Smooth muscle cell (in vitro differentiated cells): ENCODE measurements at regions not wholly inside any gene's neighbourhood (a gene's known extent, or its start where the extent isn't known, plus 50 kb on each side); places are given as distances from the start of the nearest gene placed in this dataset.

ENCODE experiments used
- DNase-seq: peaks from one replicate; lab custom pipeline; 2025; ENCODE audit not compliant: unreplicated experiment; lab: John Stamatoyannopoulos, UW
- H2AFZ ChIP-seq: fragments of 200-600 bp; sonication (generic); 2 replicates; pipeline ENCODE4 v1.6.0; 2016; ENCODE audit warnings: antibody characterized with exemption, low read depth, mild to moderate bottlenecking
- H3F3A ChIP-seq: fragments of 200-600 bp; sonication (generic); 2 replicates; pipeline ENCODE4 v1.6.0; 2017; ENCODE audit warnings: antibody characterized with exemption, low read depth
- H3K27ac ChIP-seq: fragments of 200-600 bp; sonication (generic); 2 replicates; pipeline ENCODE4 v1.5.1; 2016; ENCODE audit warnings: low read depth, mild to moderate bottlenecking
- H3K27me3 ChIP-seq: fragments of 200-600 bp; sonication (generic); 2 replicates; pipeline ENCODE4 v1.6.1; 2016; ENCODE audit warnings: low read depth, mild to moderate bottlenecking
- H3K36me3 ChIP-seq: fragments of 200-600 bp; sonication (generic); 2 replicates; pipeline ENCODE4 v1.5.1; 2016; ENCODE audit warnings: low read depth
- H3K4me1 ChIP-seq: fragments of 200-600 bp; sonication (generic); 2 replicates; pipeline ENCODE4 v1.5.1; 2016; ENCODE audit warnings: low read depth
- H3K4me2 ChIP-seq: fragments of 200-600 bp; sonication (generic); 2 replicates; pipeline ENCODE4 v1.6.0; 2016; ENCODE audit warnings: mild to moderate bottlenecking
- H3K4me3 ChIP-seq: fragments of 200-600 bp; sonication (generic); 2 replicates; pipeline ENCODE4 v1.5.1; 2016; ENCODE audit warnings: mild to moderate bottlenecking
- H3K79me2 ChIP-seq: fragments of 200-600 bp; sonication (generic); 2 replicates; pipeline ENCODE4 v1.6.0; 2016; ENCODE audit warnings: low read depth, mild to moderate bottlenecking
- H3K9ac ChIP-seq: fragments of 200-600 bp; sonication (generic); 2 replicates; pipeline ENCODE4 v1.6.0; 2016; ENCODE audit warnings: low read depth
- H3K9me3 ChIP-seq: fragments of 200-600 bp; sonication (generic); replicated peaks from 2 replicates; pipeline ENCODE4 v1.5.1; 2016; ENCODE audit warnings: low read depth
- H4K20me1 ChIP-seq: fragments of 200-600 bp; sonication (generic); 2 replicates; pipeline ENCODE4 v1.6.0; 2016; ENCODE audit warnings: low read depth
- CTCF ChIP-seq: fragments of 200-600 bp; sonication (generic); IDR thresholded peaks from 2 replicates; pipeline ENCODE4 v1.5.1; 2017; ENCODE audit warnings: borderline replicate concordance, mild to moderate bottlenecking, antibody characterized with exemption; ENCODE audit not compliant: insufficient read depth, poor library complexity, severe bottlenecking
- WGBS: methylation state at CpG from one replicate; pipeline ENCODE4 v1.1.7; 2016; ENCODE audit warnings: low lambda C conversion rate; 5-methylcytosine and 5-hydroxymethylcytosine counted together

- no peak for DNase-seq
- H3K4me1 ChIP-seq = peaks cover 40% of the 10 kb centered on the region
Observed at GRCh38 chr5:96247097-96247701, 185.8 kb downstream of the PCSK1 start.

GRCh38 chr5:96245140-96246091 is 187.6 kb downstream of the PCSK1 start:
- H3K9ac ChIP-seq = no peak overlapping the region
- peak overlapping the region; percentile 49 for H3K27ac ChIP-seq
- no peak for TF ChIP-seq CTCF
- 78% methylated on average over 4 of the region's 4 CpGs for WGBS
- H3K36me3 ChIP-seq = no peaks in the 10 kb centered on the region
- H3K9me3 ChIP-seq = no peaks in the 10 kb centered on the region
- H3K4me1 ChIP-seq = peaks cover 40% of the 10 kb centered on the region
- no peak for DNase-seq
- no peak overlapping the region for H3K4me3 ChIP-seq
- H3K4me2 ChIP-seq = peak overlapping the region; percentile 63
- H3F3A ChIP-seq = peaks cover 9% of the 10 kb centered on the region
- no peaks in the 10 kb centered on the region for H3K27me3 ChIP-seq
- H2AFZ ChIP-seq = no peak overlapping the region
- no peaks in the 10 kb centered on the region for H4K20me1 ChIP-seq
- no peaks in the 10 kb centered on the region for H3K79me2 ChIP-seq

More at GRCh38 chr5:96247097-96247701, 185.8 kb downstream of the PCSK1 start:
- Histone ChIP-seq H3K27me3 (no peaks in the 10 kb centered on the region), H3K9me3 (no peaks in the 10 kb centered on the region), H3K9ac (no peak overlapping the region), H2AFZ (peak overlapping the region; percentile 9), H3K4me2 (peak overlapping the region; percentile 26), H3F3A (peaks cover 9% of the 10 kb centered on the region), H3K4me3 (no peak overlapping the region), H3K79me2 (no peaks in the 10 kb centered on the region), H3K36me3 (no peaks in the 10 kb centered on the region), H3K27ac (peak overlapping the region; percentile 69), H4K20me1 (no peaks in the 10 kb centered on the region)
- TF ChIP-seq CTCF = no peak
- 38% methylated on average over 4 of the region's 4 CpGs for WGBS

- no peaks in the 10 kb centered on the region for H3K27me3 ChIP-seq
- no peak overlapping the region for H3K9ac ChIP-seq
- H2AFZ ChIP-seq = no peak overlapping the region
- no peaks in the 10 kb centered on the region for H4K20me1 ChIP-seq
- peaks cover 40% of the 10 kb centered on the region for H3K4me1 ChIP-seq
- H3F3A ChIP-seq = peaks cover 9% of the 10 kb centered on the region
- no peak for TF ChIP-seq CTCF
- no peaks in the 10 kb centered on the region for H3K36me3 ChIP-seq
- DNase-seq = no peak
- no peak overlapping the region for H3K4me3 ChIP-seq
- no peaks in the 10 kb centered on the region for H3K9me3 ChIP-seq
- peak overlapping the region; percentile 63 for H3K4me2 ChIP-seq
- H3K27ac ChIP-seq = peak overlapping the region; percentile 49
- H3K79me2 ChIP-seq = no peaks in the 10 kb centered on the region
- 78% methylated on average over 2 of the region's 2 CpGs for WGBS
Observed at GRCh38 chr5:96244696-96245095, 188.4 kb downstream of the PCSK1 start.
